Mammary epithelial cell (primary cell): ENCODE measurements at regions not wholly inside any gene's neighbourhood (a gene's known extent, or its start where the extent isn't known, plus 50 kb on each side); places are given as distances from the start of the nearest gene placed in this dataset.

Source experiments
- EZH2 ChIP-seq: IDR thresholded peaks from 2 replicates; pipeline ENCODE4 v1.6.1; 2012; ENCODE audit warnings: low read length, inconsistent platforms, borderline replicate concordance
- TF ChIP-seq, protein P1 (sequence below), 2 donors: IDR thresholded peaks in 1 of 2; conservative IDR thresholded peaks in 1 of 2; 2 replicates each; pipeline ENCODE4 v1.5.1; 2011 to 2012; ENCODE audit warnings: inconsistent platforms in 2 of 2, low read length in 2 of 2, mild to moderate bottlenecking in 2 of 2, control low read depth in 1 of 2, low read depth in 1 of 2; ENCODE audit not compliant: insufficient read depth in 1 of 2; ENCODE audit errors: extremely low read depth in 1 of 2

DNA sequence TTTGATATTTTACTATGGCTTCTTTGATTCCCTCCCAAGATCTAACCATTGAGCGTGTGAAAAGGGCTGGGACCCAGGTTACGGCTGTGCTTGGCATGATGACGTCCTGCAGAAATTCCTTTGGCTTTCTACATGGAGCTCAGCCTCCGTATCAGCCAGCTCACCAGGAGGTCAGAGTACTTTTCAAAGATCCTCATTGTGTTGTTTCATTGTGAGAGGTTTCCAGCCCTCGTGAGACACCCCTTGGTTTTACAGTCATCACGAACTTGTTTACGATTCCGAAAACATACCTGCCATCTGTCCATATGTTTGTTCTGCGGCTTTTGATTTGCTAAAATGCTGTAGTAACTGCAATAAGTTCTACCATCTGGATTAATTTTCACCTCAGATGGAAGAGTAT lies 453.1 kb downstream of the TMEM121 start:
- TF ChIP-seq EZH2, result no peak
- TF ChIP-seq, protein P1, sequence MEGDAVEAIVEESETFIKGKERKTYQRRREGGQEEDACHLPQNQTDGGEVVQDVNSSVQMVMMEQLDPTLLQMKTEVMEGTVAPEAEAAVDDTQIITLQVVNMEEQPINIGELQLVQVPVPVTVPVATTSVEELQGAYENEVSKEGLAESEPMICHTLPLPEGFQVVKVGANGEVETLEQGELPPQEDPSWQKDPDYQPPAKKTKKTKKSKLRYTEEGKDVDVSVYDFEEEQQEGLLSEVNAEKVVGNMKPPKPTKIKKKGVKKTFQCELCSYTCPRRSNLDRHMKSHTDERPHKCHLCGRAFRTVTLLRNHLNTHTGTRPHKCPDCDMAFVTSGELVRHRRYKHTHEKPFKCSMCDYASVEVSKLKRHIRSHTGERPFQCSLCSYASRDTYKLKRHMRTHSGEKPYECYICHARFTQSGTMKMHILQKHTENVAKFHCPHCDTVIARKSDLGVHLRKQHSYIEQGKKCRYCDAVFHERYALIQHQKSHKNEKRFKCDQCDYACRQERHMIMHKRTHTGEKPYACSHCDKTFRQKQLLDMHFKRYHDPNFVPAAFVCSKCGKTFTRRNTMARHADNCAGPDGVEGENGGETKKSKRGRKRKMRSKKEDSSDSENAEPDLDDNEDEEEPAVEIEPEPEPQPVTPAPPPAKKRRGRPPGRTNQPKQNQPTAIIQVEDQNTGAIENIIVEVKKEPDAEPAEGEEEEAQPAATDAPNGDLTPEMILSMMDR (conservative IDR thresholded peaks at IDR 0.05 in 1 of 2, IDR thresholded peaks at IDR 0.05 in 1 of 2; ENCODE audit: extremely low read depth in 1 of 2, insufficient read depth in 1 of 2, low read depth in 1 of 2, low read length in 2 of 2), result no peak
